ENCODE measurements at regions not wholly inside any gene's neighbourhood (a gene's known extent, or its start where the extent isn't known, plus 50 kb on each side); places are given as distances from the start of the nearest gene placed in this dataset.

DNA sequence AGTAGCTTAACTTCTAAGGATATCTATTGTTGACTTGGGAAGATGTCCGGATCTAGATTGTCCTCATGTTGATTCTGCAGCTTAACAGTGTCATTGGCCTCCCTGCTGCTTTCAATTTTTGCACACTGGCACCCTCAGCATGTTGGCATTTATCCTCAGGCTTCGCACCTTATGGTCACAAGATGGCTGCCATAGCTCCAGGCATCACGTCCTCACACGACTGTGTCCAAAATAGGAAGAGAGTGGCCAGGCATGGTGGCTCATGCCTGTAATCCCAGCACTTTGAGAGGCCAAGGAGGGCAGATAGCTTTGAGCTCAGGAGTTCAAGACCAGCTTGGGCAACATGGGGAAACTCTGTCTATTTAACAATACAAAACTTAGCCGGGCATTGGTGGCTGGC is 58.3 kb upstream of the RASD2 start:
- TF ChIP-seq EP300 (IDR thresholded peaks at IDR 0.05) = no peak
- TF ChIP-seq, protein P1, sequence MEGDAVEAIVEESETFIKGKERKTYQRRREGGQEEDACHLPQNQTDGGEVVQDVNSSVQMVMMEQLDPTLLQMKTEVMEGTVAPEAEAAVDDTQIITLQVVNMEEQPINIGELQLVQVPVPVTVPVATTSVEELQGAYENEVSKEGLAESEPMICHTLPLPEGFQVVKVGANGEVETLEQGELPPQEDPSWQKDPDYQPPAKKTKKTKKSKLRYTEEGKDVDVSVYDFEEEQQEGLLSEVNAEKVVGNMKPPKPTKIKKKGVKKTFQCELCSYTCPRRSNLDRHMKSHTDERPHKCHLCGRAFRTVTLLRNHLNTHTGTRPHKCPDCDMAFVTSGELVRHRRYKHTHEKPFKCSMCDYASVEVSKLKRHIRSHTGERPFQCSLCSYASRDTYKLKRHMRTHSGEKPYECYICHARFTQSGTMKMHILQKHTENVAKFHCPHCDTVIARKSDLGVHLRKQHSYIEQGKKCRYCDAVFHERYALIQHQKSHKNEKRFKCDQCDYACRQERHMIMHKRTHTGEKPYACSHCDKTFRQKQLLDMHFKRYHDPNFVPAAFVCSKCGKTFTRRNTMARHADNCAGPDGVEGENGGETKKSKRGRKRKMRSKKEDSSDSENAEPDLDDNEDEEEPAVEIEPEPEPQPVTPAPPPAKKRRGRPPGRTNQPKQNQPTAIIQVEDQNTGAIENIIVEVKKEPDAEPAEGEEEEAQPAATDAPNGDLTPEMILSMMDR (IDR thresholded peaks at IDR 0.05) = no peak

Measured in suprapubic skin (tissue), 3 donors.